ENCODE measurements at regions not wholly inside any gene's neighbourhood (a gene's known extent, or its start where the extent isn't known, plus 50 kb on each side); places are given as distances from the start of the nearest gene placed in this dataset.
"Not testable (repeated sequence)": the region's sequence is repeated elsewhere in the genome, so short reads cannot be mapped to it uniquely, and the experiment has no call there.

DNA sequence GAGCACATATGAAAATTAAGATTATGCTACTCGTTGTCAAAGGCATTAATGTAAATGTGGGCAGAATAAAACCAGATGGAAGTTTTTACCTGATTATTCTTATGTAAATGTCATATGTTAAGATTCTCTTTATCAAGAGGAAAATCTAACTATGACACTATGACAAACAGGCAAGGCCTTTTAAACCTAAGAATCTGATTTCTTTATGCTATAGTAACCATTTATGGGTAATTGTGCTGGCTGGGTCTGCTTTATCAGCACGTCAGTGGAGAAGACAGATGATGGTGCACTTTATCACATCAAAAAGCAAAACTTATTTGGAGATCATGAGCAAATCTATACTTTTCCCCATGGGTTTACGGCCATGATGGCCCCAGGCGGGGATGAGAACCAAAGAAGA is 412.0 kb upstream of the NOX3 start (continued):
- no peak for TF ChIP-seq EZH2 (IDR thresholded peaks at IDR 0.05)
- no peak for TF ChIP-seq ZNF274 (IDR thresholded peaks at IDR 0.05; ENCODE audit: low read depth, low read length)
- TF ChIP-seq TCF7L2 (IDR thresholded peaks at IDR 0.05; ENCODE audit: borderline replicate concordance, extremely low read depth, insufficient read depth, insufficient read length) = no peak
- no peak for TF ChIP-seq RAD21 (IDR thresholded peaks at IDR 0.05; ENCODE audit: low read depth)
- TF ChIP-seq FOSL1 (IDR thresholded peaks at IDR 0.05; ENCODE audit: low read depth) = no peak
- TF ChIP-seq CBX3 (IDR thresholded peaks at IDR 0.05; ENCODE audit: low read depth) = no peak
- TF ChIP-seq SRF (IDR thresholded peaks at IDR 0.05; ENCODE audit: low read depth) = no peak

DNA sequence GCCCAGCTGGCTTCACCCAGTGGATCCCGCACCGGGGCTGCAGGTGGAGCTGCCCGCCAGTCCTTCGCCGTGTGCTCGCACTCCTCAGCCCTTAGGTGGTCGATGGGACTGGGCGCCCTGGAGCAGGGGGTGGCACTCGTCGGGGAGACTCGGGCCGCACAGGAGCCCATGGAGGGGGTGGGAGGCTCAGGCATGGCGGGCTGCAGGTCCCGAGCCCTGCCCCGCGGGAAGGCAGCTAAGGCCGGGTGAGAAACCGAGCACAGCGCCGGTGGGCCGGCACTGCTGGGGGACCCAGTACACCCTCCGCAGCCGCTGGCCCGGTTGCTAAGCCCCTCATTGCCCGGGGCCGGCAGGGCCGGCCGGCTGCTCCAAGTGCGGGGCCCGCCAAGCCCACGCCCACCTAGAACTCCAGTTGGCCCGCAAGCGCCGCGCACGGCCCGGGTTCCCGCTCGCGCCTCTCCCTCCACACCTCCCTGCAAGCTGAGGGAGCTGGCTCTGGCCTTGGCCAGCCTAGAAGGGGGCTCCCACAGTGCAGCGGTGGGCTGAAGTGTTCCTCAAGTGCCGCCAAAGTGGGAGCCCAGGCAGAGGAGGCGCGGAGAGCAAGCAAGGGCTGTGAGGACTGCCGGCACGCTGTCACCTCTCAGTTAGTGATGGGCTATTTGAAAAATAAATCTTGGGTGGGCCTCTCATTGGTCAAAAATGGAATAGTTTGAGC is 411.2 kb upstream of the NOX3 start:
- H3K27me3 ChIP-seq (ENCODE audit: insufficient read depth, low read length); H3K36me3 ChIP-seq (ENCODE audit: control insufficient read depth in 1 of 2, insufficient read depth in 2 of 2, low read length in 2 of 2); H2AFZ ChIP-seq (ENCODE audit: low read depth, low read length, poor library complexity, severe bottlenecking); DNase-seq (ENCODE audit: low read depth, low spot score); H3K27ac ChIP-seq (ENCODE audit: low read depth, low read length); POLR2A ChIA-PET; H3K4me1 ChIP-seq (ENCODE audit: control insufficient read depth in 1 of 2, insufficient read depth in 2 of 2, low read length in 2 of 2); H3K4me2 ChIP-seq (ENCODE audit: low read length); H4K20me1 ChIP-seq (ENCODE audit: insufficient read depth); H3K9me3 ChIP-seq (ENCODE audit: control insufficient read depth in 1 of 2, insufficient read depth in 1 of 2, low read depth in 1 of 2, low read length in 2 of 2); CTCF ChIA-PET; H3K9me2 ChIP-seq (ENCODE audit: insufficient read depth); intact Hi-C loops (cut with micrococcal nuclease); H3K4me3 ChIP-seq (replicated peaks in 1 of 2; ENCODE audit: low read depth in 1 of 2, low read length in 2 of 2); ATAC-seq; RAD21 ChIA-PET (ENCODE audit: low non-redundant PET in 1 of 2, low total read pairs in 2 of 2, uncharacterized antibody in 2 of 2, unreplicated experiment in 2 of 2); H3K9ac ChIP-seq (ENCODE audit: low read length); H3K79me2 ChIP-seq (ENCODE audit: insufficient read depth, low read length); BruUV-seq (replicated peaks): not testable (repeated sequence)

DNA sequence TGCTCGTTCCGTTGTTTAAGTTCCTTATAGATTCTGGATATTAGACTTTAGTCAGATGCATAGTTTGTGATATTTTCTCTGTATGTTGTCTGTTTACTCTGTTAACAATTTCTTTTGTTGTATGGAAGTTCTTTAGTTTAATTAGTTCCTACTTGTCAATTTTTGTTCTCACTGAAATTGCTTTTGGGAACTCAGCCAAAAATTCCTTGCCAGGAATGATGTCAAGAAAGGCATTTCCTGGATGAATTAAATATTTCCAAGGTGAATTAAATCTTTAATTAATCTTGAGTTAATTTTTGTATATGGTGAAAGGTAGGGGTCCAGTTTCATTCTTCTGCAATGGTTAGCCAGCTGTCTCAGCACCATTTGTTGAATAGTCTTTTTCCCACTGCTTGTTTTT is 406.2 kb upstream of the NOX3 start:
- Histone ChIP-seq H3K79me2 (ENCODE audit: insufficient read depth, low read length) (no peaks in the 10 kb centered on the region), H3K4me3 (replicated peaks in 1 of 2; ENCODE audit: low read depth in 1 of 2, low read length in 2 of 2) (no peak overlapping the region), H2AFZ (ENCODE audit: low read depth, low read length, poor library complexity, severe bottlenecking) (no peak overlapping the region), H3K4me1 (ENCODE audit: control insufficient read depth in 1 of 2, insufficient read depth in 2 of 2, low read length in 2 of 2) (no peaks in the 10 kb centered on the region), H3K9me3 (ENCODE audit: control insufficient read depth in 1 of 2, insufficient read depth in 1 of 2, low read depth in 1 of 2, low read length in 2 of 2) (no peaks in the 10 kb centered on the region), H3K27me3 (ENCODE audit: insufficient read depth, low read length) (no peaks in the 10 kb centered on the region), H3K9ac (ENCODE audit: low read length) (no peak overlapping the region), H4K20me1 (ENCODE audit: insufficient read depth) (no peaks in the 10 kb centered on the region), H3K27ac (ENCODE audit: low read depth, low read length) (no peak overlapping the region), H3K36me3 (ENCODE audit: control insufficient read depth in 1 of 2, insufficient read depth in 2 of 2, low read length in 2 of 2) (no peaks in the 10 kb centered on the region), H3K9me2 (ENCODE audit: insufficient read depth) (no peaks in the 10 kb centered on the region), H3K4me2 (ENCODE audit: low read length) (no peak overlapping the region)
- POLR2A ChIA-PET = no interaction called here
- CTCF ChIA-PET = no interaction called here
- TF ChIP-seq, protein P1, sequence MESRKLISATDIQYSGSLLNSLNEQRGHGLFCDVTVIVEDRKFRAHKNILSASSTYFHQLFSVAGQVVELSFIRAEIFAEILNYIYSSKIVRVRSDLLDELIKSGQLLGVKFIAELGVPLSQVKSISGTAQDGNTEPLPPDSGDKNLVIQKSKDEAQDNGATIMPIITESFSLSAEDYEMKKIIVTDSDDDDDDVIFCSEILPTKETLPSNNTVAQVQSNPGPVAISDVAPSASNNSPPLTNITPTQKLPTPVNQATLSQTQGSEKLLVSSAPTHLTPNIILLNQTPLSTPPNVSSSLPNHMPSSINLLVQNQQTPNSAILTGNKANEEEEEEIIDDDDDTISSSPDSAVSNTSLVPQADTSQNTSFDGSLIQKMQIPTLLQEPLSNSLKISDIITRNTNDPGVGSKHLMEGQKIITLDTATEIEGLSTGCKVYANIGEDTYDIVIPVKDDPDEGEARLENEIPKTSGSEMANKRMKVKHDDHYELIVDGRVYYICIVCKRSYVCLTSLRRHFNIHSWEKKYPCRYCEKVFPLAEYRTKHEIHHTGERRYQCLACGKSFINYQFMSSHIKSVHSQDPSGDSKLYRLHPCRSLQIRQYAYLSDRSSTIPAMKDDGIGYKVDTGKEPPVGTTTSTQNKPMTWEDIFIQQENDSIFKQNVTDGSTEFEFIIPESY (IDR thresholded peaks at IDR 0.05; ENCODE audit: extremely low read depth, insufficient replicate concordance, low read length) = no peak
- TF ChIP-seq, protein P2, sequence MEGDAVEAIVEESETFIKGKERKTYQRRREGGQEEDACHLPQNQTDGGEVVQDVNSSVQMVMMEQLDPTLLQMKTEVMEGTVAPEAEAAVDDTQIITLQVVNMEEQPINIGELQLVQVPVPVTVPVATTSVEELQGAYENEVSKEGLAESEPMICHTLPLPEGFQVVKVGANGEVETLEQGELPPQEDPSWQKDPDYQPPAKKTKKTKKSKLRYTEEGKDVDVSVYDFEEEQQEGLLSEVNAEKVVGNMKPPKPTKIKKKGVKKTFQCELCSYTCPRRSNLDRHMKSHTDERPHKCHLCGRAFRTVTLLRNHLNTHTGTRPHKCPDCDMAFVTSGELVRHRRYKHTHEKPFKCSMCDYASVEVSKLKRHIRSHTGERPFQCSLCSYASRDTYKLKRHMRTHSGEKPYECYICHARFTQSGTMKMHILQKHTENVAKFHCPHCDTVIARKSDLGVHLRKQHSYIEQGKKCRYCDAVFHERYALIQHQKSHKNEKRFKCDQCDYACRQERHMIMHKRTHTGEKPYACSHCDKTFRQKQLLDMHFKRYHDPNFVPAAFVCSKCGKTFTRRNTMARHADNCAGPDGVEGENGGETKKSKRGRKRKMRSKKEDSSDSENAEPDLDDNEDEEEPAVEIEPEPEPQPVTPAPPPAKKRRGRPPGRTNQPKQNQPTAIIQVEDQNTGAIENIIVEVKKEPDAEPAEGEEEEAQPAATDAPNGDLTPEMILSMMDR (IDR thresholded peaks at IDR 0.05 in 2 of 3, conservative IDR thresholded peaks at IDR 0.05 in 1 of 3; ENCODE audit: borderline replicate concordance in 1 of 3, insufficient read depth in 1 of 3, low read depth in 2 of 3, low read length in 2 of 3) = no peak
- no peak for TF ChIP-seq ELF1 (IDR thresholded peaks at IDR 0.05; ENCODE audit: borderline replicate concordance, low read depth)
- no peak for TF ChIP-seq CEBPB (IDR thresholded peaks at IDR 0.05; ENCODE audit: low read depth)
- TF ChIP-seq YY1 (IDR thresholded peaks at IDR 0.05; ENCODE audit: extremely low read depth, insufficient replicate concordance, low read depth, low read length) = no peak
- no peak for TF ChIP-seq EZH2 (IDR thresholded peaks at IDR 0.05)
- TF ChIP-seq EGR1 (IDR thresholded peaks at IDR 0.05; ENCODE audit: low read depth) = no peak
- TF ChIP-seq, protein P3, sequence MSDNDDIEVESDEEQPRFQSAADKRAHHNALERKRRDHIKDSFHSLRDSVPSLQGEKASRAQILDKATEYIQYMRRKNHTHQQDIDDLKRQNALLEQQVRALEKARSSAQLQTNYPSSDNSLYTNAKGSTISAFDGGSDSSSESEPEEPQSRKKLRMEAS (IDR thresholded peaks at IDR 0.05) = no peak
- no peak for TF ChIP-seq SRF (IDR thresholded peaks at IDR 0.05; ENCODE audit: low read depth)
- no peak for TF ChIP-seq CBX3 (IDR thresholded peaks at IDR 0.05; ENCODE audit: low read depth)
- ATAC-seq (no peak), DNase-seq (ENCODE audit: low read depth, low spot score) (no peak)
- intact Hi-C loops (cut with micrococcal nuclease) = no loop called here
- no TSS peak for BruUV-seq (replicated peaks)
- RAD21 ChIA-PET (ENCODE audit: low non-redundant PET in 1 of 2, low total read pairs in 2 of 2, uncharacterized antibody in 2 of 2, unreplicated experiment in 2 of 2) = no interaction called here
